H1 (cell line): ENCODE measurements at regions not wholly inside any gene's neighbourhood (a gene's known extent, or its start where the extent isn't known, plus 50 kb on each side); places are given as distances from the start of the nearest gene placed in this dataset.

ENCODE experiments used
- CTCF ChIA-PET: fragments of 300-600 bp; sonication (Branson Sonifier 250); formaldehyde crosslinking; loops from one replicate; lab custom pipeline; 2021; ENCODE audit not compliant: partially characterized antibody; lab: Charles Lee
- POLR2A ChIA-PET: fragments of 300-600 bp; sonication (Branson Sonifier 250); formaldehyde crosslinking; loops from one replicate; lab custom pipeline; 2021; ENCODE audit warnings: inconsistent platforms; ENCODE audit not compliant: partially characterized antibody; lab: Charles Lee
- DNase-seq, 2 experiments: peaks; one replicate each; pipeline versions ENCODE4 v3.0.0 to v3.0.0-alpha.2; 2010 to 2022; ENCODE audit warnings: low spot score in 2 of 2, low read depth in 1 of 2, mixed read lengths in 1 of 2
- FAIRE-seq: peaks from 2 replicates; lab custom pipeline; 2011; peaks lifted over from hg19 to GRCh38; lab: Jason Lieb, UNC
- H2AFZ ChIP-seq: 2 replicates; pipeline ENCODE4 v1.8.1; 2012; ENCODE audit warnings: low read length, inconsistent platforms
- H2AK5ac ChIP-seq: 2 replicates; pipeline ENCODE4 v1.6.1; 2013; ENCODE audit warnings: low read depth, low read length
- H2BK120ac ChIP-seq: replicated peaks from 2 replicates; pipeline ENCODE3; 2013; ENCODE audit warnings: low read depth, low read length, inconsistent platforms
- H2BK12ac ChIP-seq: 2 replicates; pipeline ENCODE4 v1.6.1; 2013; ENCODE audit warnings: low read depth, low read length
- H2BK15ac ChIP-seq: 2 replicates; pipeline ENCODE4 v1.6.1; 2013; ENCODE audit warnings: low read length
- H2BK20ac ChIP-seq: 2 replicates; pipeline ENCODE4 v1.6.1; 2013; ENCODE audit warnings: low read length
- H2BK5ac ChIP-seq: 2 replicates; pipeline ENCODE4 v1.6.1; 2013; ENCODE audit warnings: low read depth, low read length
- H3K14ac ChIP-seq: 2 replicates; pipeline ENCODE4 v1.6.1; 2013; ENCODE audit warnings: inconsistent platforms; ENCODE audit not compliant: insufficient read length
- H3K18ac ChIP-seq: 2 replicates; pipeline ENCODE4 v1.6.1; 2013; ENCODE audit warnings: low read length; ENCODE audit errors: extremely low read depth
- H3K23ac ChIP-seq: 2 replicates; pipeline ENCODE4 v1.6.1; 2013; ENCODE audit warnings: inconsistent platforms; ENCODE audit not compliant: insufficient read length
- H3K23me2 ChIP-seq: 2 replicates; pipeline ENCODE4 v1.6.1; 2013; ENCODE audit warnings: low read depth, low read length
- H3K27ac ChIP-seq: 2 replicates; pipeline ENCODE4 v1.6.1; 2011; ENCODE audit warnings: low read depth, low read length, inconsistent platforms
- H3K27me3 ChIP-seq, 4 experiments: replicated peaks in 1 of 4; 1 replicate in 1 of 4; 2 replicates in 3 of 4; pipeline versions ENCODE4 v1.6.1 to v1.8.1; 2011 to 2013; ENCODE audit warnings: low read length in 3 of 4, mild to moderate bottlenecking in 3 of 4, inconsistent platforms in 2 of 4, mixed read lengths in 2 of 4, moderate library complexity in 1 of 4; ENCODE audit not compliant: control insufficient read depth in 3 of 4, insufficient read depth in 3 of 4; ENCODE audit errors: extremely low read depth in 1 of 4
- H3K36me3 ChIP-seq, 4 experiments: 2 replicates each; pipeline versions ENCODE4 v1.6.1 to v1.8.1; 2011 to 2013; ENCODE audit warnings: mild to moderate bottlenecking in 4 of 4, low read length in 3 of 4, moderate library complexity in 2 of 4, control low read depth in 1 of 4, inconsistent platforms in 1 of 4; ENCODE audit not compliant: insufficient read depth in 4 of 4, control insufficient read depth in 2 of 4
- H3K4ac ChIP-seq: replicated peaks from 2 replicates; pipeline ENCODE3; 2013; ENCODE audit warnings: low read length, low read depth, mixed read lengths, inconsistent platforms; ENCODE audit not compliant: insufficient read length
- H3K4me1 ChIP-seq, 4 experiments: replicated peaks in 1 of 4; 1 replicate in 1 of 4; 2 replicates in 3 of 4; pipeline versions ENCODE4 v1.6.1 to v1.8.1; 2011 to 2013; ENCODE audit warnings: low read length in 3 of 4, inconsistent platforms in 2 of 4, mixed read lengths in 1 of 4; ENCODE audit not compliant: insufficient read depth in 4 of 4, control insufficient read depth in 3 of 4
- H3K4me2 ChIP-seq, 2 experiments: 2 replicates each; pipeline versions ENCODE4 v1.6.1 to v1.8.1; 2011 to 2013; ENCODE audit warnings: low read depth in 2 of 2, low read length in 2 of 2, control low read depth in 1 of 2, inconsistent platforms in 1 of 2, mild to moderate bottlenecking in 1 of 2; ENCODE audit not compliant: insufficient read depth in 1 of 2
- H3K4me3 ChIP-seq, 4 experiments: fragments of 200-600, 300-600 bp in 1 of 4; sonication (generic), shearing (Covaris generic), sonication (Bioruptor Twin) in 1 of 4; 2 replicates each; pipeline versions ENCODE4 v1.5.1 to v1.8.1; 2011 to 2016; ENCODE audit warnings: low read length in 4 of 4, low read depth in 3 of 4, control low read depth in 2 of 4, inconsistent platforms in 2 of 4, mild to moderate bottlenecking in 2 of 4, mixed read lengths in 1 of 4, moderate library complexity in 1 of 4; ENCODE audit not compliant: insufficient read depth in 2 of 4; ENCODE audit errors: extremely low read depth in 1 of 4
- H3K56ac ChIP-seq: replicated peaks from 2 replicates; pipeline ENCODE3; 2013; ENCODE audit warnings: low read depth, mild to moderate bottlenecking, mixed read lengths, low read length, inconsistent platforms; ENCODE audit not compliant: insufficient read length
- H3K79me1 ChIP-seq: 2 replicates; pipeline ENCODE4 v1.6.1; 2013; ENCODE audit warnings: low read depth, low read length, control low read depth
- H3K79me2 ChIP-seq, 2 experiments: 2 replicates each; pipeline versions ENCODE4 v1.6.1 to v1.8.1; 2012 to 2013; ENCODE audit warnings: low read length in 2 of 2, mild to moderate bottlenecking in 2 of 2, inconsistent platforms in 1 of 2; ENCODE audit not compliant: insufficient read depth in 2 of 2, control insufficient read depth in 1 of 2
- H3K9ac ChIP-seq, 4 experiments: replicated peaks in 1 of 4; 1 replicate in 1 of 4; 2 replicates in 3 of 4; pipeline versions ENCODE4 v1.6.1 to v1.8.1; 2011 to 2013; ENCODE audit warnings: low read depth in 3 of 4, low read length in 3 of 4, control low read depth in 2 of 4, mild to moderate bottlenecking in 2 of 4, moderate library complexity in 2 of 4, inconsistent platforms in 1 of 4; ENCODE audit errors: extremely low read depth in 1 of 4
- H3K9me3 ChIP-seq, 2 experiments: 2 replicates each; pipeline versions ENCODE4 v1.6.1 to v1.8.1; 2012 to 2013; ENCODE audit warnings: mild to moderate bottlenecking in 2 of 2, moderate library complexity in 2 of 2, control low read depth in 1 of 2, inconsistent platforms in 1 of 2, low read depth in 1 of 2, low read length in 1 of 2, mixed read lengths in 1 of 2; ENCODE audit not compliant: insufficient read depth in 2 of 2
- H4K20me1 ChIP-seq, 2 experiments: replicated peaks in 1 of 2; 2 replicates each; pipeline versions ENCODE3 to v1.8.1; 2011 to 2013; ENCODE audit warnings: inconsistent platforms in 2 of 2, low read length in 2 of 2, mild to moderate bottlenecking in 1 of 2; ENCODE audit not compliant: insufficient read depth in 2 of 2, control insufficient read depth in 1 of 2
- H4K5ac ChIP-seq: 2 replicates; pipeline ENCODE4 v1.6.1; 2013; ENCODE audit warnings: low read length, low read depth, mixed read lengths, inconsistent platforms; ENCODE audit not compliant: insufficient read length
- H4K8ac ChIP-seq: 2 replicates; pipeline ENCODE4 v1.8.0; 2013; ENCODE audit warnings: mild to moderate bottlenecking, moderate library complexity, low read length, inconsistent platforms; ENCODE audit not compliant: insufficient read depth; ENCODE audit errors: extremely low read depth
- H4K91ac ChIP-seq: replicated peaks from 2 replicates; pipeline ENCODE3; 2013; ENCODE audit warnings: low read length, mixed read lengths, inconsistent platforms; ENCODE audit not compliant: insufficient read length
- CEBPB ChIP-seq: IDR thresholded peaks from 2 replicates; pipeline ENCODE4 v1.6.1; 2012; ENCODE audit warnings: low read depth, low read length
- CREB1 ChIP-seq: IDR thresholded peaks from 2 replicates; pipeline ENCODE4 v1.6.1; 2012; ENCODE audit warnings: inconsistent platforms
- EZH2 ChIP-seq: fragments of 200-600 bp; sonication (generic); IDR thresholded peaks from 2 replicates; pipeline ENCODE4 v1.7.1; 2012; ENCODE audit warnings: low read depth, mild to moderate bottlenecking, moderate library complexity, low read length, inconsistent platforms; ENCODE audit not compliant: severe bottlenecking
- GABPA ChIP-seq: IDR thresholded peaks from 2 replicates; pipeline ENCODE4 v1.6.1; 2011; ENCODE audit warnings: mild to moderate bottlenecking, low read length, moderate library complexity, borderline replicate concordance; ENCODE audit not compliant: insufficient read depth
- GTF2F1 ChIP-seq: IDR thresholded peaks from 2 replicates; pipeline ENCODE4 v1.6.1; 2012; ENCODE audit warnings: low read depth, low read length, improper control_type of control experiment, borderline replicate concordance
- KDM1A ChIP-seq: fragments of 200-600, 300-600 bp; sonication (generic); IDR thresholded peaks from 2 replicates; pipeline ENCODE4 v1.7.1; 2016; ENCODE audit warnings: mild to moderate bottlenecking, low read length, borderline replicate concordance
- KDM4A ChIP-seq: IDR thresholded peaks from one replicate; pipeline ENCODE4 v1.7.1; 2012; ENCODE audit warnings: low read depth, mild to moderate bottlenecking, moderate library complexity, low read length, inconsistent platforms; ENCODE audit not compliant: severe bottlenecking
- KDM5A ChIP-seq: fragments of 200-600 bp; IDR thresholded peaks from 2 replicates; pipeline ENCODE4 v1.7.1; 2012; ENCODE audit warnings: mild to moderate bottlenecking, low read length, inconsistent platforms, mixed read lengths
- POLR2A ChIP-seq, 2 experiments: IDR thresholded peaks; 1 replicate in 1 of 2; 2 replicates in 1 of 2; pipeline ENCODE4 v1.6.1; 2011; ENCODE audit warnings: low read depth in 2 of 2, low read length in 2 of 2, mild to moderate bottlenecking in 2 of 2; ENCODE audit errors: control extremely low read depth in 1 of 2
- RXRA ChIP-seq: IDR thresholded peaks from 2 replicates; pipeline ENCODE4 v1.6.1; 2011; ENCODE audit warnings: low read depth, mild to moderate bottlenecking, low read length, moderate library complexity; ENCODE audit not compliant: insufficient read depth
- SP2 ChIP-seq: IDR thresholded peaks from 2 replicates; pipeline ENCODE4 v1.6.1; 2012; ENCODE audit warnings: mild to moderate bottlenecking, low read length, inconsistent platforms
- SRF ChIP-seq: IDR thresholded peaks from 2 replicates; pipeline ENCODE4 v1.6.1; 2011; ENCODE audit warnings: mild to moderate bottlenecking, low read depth, low read length, moderate library complexity
- TAF7 ChIP-seq: optimal IDR thresholded peaks from 2 replicates; pipeline ENCODE3; 2011; ENCODE audit warnings: low read depth, mild to moderate bottlenecking, inconsistent platforms, low read length, moderate library complexity, borderline replicate concordance
- TEAD4 ChIP-seq: IDR thresholded peaks from 2 replicates; pipeline ENCODE4 v1.6.1; 2012; ENCODE audit warnings: low read depth, low read length, inconsistent platforms, mixed read lengths
- WGBS, 2 experiments: shearing (Covaris generic) in 1 of 2; methylation state at CpG; one replicate each; pipeline versions ENCODE4 v1.1.6 to v1.1.7; 2013 to 2015; ENCODE audit warnings: low lambda C conversion rate in 2 of 2, mixed read lengths in 2 of 2, inconsistent platforms in 1 of 2, low coverage in 1 of 2, missing lambda C conversion rate in 1 of 2; ENCODE audit not compliant: insufficient replicate concordance in 2 of 2, insufficient coverage in 1 of 2, insufficient read length in 1 of 2; ENCODE audit errors: extremely low coverage in 1 of 2, missing lambda C conversion rate in 1 of 2; 5-methylcytosine and 5-hydroxymethylcytosine counted together
- TF ChIP-seq, protein P1 (sequence below): IDR thresholded peaks from 2 replicates; pipeline ENCODE4 v1.6.1; 2012; ENCODE audit warnings: inconsistent platforms

DNA sequence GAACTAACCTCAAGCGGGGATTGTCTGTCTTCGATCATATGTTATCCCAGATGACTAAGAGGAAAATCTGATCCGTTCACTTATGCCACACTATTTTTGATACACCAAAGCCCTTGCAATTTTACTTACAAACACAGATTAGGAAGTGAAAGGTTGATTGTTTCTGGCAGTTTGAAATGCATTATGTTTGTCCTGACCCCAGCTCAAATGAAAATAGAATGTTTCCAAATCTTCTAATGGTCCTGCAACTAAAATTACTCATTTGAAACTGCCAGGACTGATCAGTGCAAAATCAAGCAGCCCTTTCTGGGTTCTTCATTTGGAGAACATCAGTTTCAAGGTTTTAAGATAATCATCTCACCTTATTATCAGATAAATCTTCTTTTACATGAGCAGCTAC lies 696.7 kb upstream of the WWC1 start:
- Histone ChIP-seq H3K36me3 (no peaks in the 10 kb centered on the region), H4K20me1 (no peaks in the 10 kb centered on the region), H3K27me3 (no peaks in the 10 kb centered on the region), H3K9me3 (no peaks in the 10 kb centered on the region), H2BK12ac (no peak overlapping the region), H3K23ac (no peak overlapping the region), H3K9ac (no peak overlapping the region), H3K27ac (no peak overlapping the region), H3K18ac (no peak overlapping the region), H4K5ac (no peak overlapping the region), H3K23me2 (no peaks in the 10 kb centered on the region), H4K8ac (no peak overlapping the region), H2AFZ (no peak overlapping the region), H3K79me2 (no peaks in the 10 kb centered on the region), H4K91ac (no peak overlapping the region), H3K4me3 (no peak overlapping the region), H2BK20ac (no peak overlapping the region), H2BK5ac (no peak overlapping the region), H2BK15ac (no peak overlapping the region), H3K79me1 (no peaks in the 10 kb centered on the region), H3K4me2 (no peak overlapping the region), H3K4ac (no peak overlapping the region), H2AK5ac (no peak overlapping the region), H3K14ac (no peak overlapping the region), H3K56ac (no peak overlapping the region), H3K4me1 (no peaks in the 10 kb centered on the region), H2BK120ac (no peak overlapping the region)
- DNase-seq (no peak), FAIRE-seq (no peak)
- ChIA-PET POLR2A (no interaction called here), CTCF (no interaction called here)
- 93% methylated on average over 3 of the region's 3 CpGs; no CpG with 5 or more reads in 1 of the 2 experiments for WGBS, 2 experiments
- TF ChIP-seq GTF2F1, result no peak
- no peak for TF ChIP-seq KDM1A
- no peak for TF ChIP-seq KDM5A
- TF ChIP-seq TEAD4, result no peak
- TF ChIP-seq CEBPB, result no peak
- no peak for TF ChIP-seq POLR2A (IDR thresholded peaks at IDR 0.05; ENCODE audit: control extremely low read depth in 1 of 2, low read depth in 2 of 2, low read length in 2 of 2)
- TF ChIP-seq CREB1, result no peak
- no peak for TF ChIP-seq TAF7
- no peak for TF ChIP-seq KDM4A
- TF ChIP-seq, protein P1, sequence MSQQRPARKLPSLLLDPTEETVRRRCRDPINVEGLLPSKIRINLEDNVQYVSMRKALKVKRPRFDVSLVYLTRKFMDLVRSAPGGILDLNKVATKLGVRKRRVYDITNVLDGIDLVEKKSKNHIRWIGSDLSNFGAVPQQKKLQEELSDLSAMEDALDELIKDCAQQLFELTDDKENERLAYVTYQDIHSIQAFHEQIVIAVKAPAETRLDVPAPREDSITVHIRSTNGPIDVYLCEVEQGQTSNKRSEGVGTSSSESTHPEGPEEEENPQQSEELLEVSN, result no peak
- TF ChIP-seq SRF, result no peak
- no peak for TF ChIP-seq SP2
- TF ChIP-seq EZH2, result no peak
- TF ChIP-seq RXRA, result no peak
- TF ChIP-seq GABPA, result no peak
